HG03135 (cell line): ENCODE measurements at regions not wholly inside any gene's neighbourhood (a gene's known extent, or its start where the extent isn't known, plus 50 kb on each side); places are given as distances from the start of the nearest gene placed in this dataset.
A peak's percentile ranks its signal among the peaks of the same experiment; 100 is the strongest.
"Not testable (repeated sequence)": the region's sequence is repeated elsewhere in the genome, so short reads cannot be mapped to it uniquely, and the experiment has no call there.

Experiments
- ATAC-seq: cut with Tn5 transposase; IDR thresholded peaks from one replicate; pipeline ENCODE4 v1.9.1; 2021; ENCODE audit warnings: mild to moderate bottlenecking, moderate library complexity; ENCODE audit not compliant: unreplicated experiment

- ATAC-seq: no peak
Observed at GRCh38 chr5:44935871-44936270, 127.1 kb downstream of the MRPS30 start.

DNA sequence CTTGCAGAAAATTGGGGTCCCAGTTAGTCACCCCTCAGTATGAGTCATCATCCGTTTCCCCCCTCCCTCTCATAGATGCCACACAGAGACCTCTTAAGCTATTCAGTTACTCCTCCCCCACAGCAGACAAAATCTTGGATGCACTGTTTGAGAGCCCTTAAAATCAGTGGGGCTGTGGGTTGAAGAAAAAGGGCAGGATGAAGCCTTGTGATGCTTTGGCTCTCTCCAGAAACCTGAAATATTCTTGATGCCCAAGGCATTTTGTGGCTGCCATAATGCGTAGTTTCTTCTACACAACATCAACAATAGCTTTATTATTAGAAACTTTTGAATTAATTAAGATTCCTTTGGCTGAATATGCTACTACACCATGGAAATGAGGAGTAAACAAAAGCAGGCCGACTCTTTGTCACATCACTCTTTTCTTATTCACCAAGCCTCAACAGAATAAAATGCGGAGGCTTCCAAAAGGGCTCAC, 133.8 kb downstream of the MRPS30 start:
- no peak for ATAC-seq

DNA sequence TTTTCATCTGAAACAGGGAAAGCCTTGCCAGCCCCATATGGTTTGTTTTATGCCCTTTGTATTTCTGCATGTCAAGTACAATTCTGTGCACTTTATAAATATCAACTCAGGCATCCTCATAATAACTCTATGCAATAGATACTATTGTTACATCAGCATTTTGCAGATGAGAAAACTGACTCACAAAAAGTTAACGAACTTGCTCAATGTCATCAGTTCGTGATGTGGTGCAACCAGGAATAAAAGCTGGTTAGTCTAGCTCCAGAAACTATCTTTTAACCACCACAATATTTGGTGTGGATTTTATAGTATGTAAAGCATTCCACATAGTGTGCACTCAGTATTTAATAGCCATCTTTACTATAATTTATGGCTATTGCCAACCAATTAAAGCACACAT, 134.9 kb downstream of the MRPS30 start:
- ATAC-seq: no peak

GRCh38 chr5:44945743-44946142, 137.0 kb downstream of the MRPS30 start:
- ATAC-seq: no peak

DNA sequence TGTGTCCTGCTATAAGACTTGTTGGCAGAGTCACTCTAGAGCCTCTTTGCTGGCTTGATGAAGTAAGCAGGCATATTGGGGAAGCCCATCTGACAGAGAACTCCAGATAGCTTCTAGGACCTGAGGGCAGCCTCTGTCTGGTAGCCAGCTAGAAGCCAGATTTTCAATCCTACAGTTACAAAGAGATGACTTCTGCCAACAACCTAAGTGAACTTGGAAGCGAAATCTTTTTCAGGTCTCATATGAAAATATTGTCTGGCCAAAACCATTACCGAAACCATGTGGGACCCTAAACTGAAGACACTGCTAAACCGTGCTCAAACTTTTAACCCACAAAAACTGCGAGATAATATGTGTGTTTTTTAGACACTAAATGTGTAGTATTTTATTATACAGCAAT, 140.9 kb downstream of the MRPS30 start:
- no peak for ATAC-seq

GRCh38 chr5:44951371-44951770, 142.6 kb downstream of the MRPS30 start:
- ATAC-seq: no peak

GRCh38 chr5:44952376-44952775, 143.6 kb downstream of the MRPS30 start:
- ATAC-seq: peak; percentile 87

GRCh38 chr5:44953078-44953477, 144.3 kb downstream of the MRPS30 start:
- ATAC-seq: no peak

DNA sequence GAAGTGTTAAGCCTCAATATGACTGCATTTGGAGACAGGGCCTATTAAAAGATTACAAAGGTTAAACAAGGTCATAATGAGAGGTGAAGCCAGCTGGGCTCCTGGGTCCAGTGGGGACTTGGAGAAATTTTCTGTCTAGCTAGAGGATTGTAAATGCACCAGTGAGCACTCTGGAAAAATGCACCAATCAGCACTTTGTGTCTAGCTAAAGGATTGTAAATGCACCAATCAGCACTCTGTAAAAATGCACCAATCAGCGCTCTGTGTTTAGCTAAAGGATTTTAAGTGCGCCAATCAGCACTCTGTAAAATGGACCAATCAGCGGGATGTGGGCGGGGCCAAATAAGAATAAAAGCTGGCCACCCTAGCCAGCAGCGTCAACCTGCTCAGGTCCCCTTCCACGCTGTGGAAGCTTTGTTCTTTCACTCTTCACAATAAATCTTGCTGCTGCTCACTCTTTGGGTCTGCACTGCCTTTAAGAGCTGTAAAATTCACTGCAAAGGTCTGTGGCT, 150.3 kb downstream of the MRPS30 start:
- not testable (repeated sequence) for ATAC-seq

- no peak for ATAC-seq
Observed at GRCh38 chr5:44969825-44970224, 161.1 kb downstream of the MRPS30 start.

DNA sequence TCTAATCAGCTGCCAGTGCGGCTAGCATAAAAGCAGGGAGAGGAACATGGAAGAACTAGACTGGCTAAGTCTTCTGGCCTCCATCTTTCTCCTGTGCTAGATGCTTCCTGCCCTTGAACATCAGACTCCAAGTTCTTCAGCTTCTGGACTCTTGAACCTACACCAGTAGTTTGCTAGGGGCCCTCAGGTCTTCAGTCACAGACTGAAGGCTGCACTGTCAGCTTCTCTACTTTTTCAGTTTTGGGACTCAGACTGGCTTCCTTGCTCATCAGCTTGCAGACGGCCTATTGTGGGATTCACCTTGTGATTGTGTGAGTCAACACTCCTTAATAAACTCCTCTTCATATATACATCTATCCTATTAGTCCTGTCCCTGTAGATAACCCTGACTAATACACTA, 162.2 kb downstream of the MRPS30 start:
- not testable (repeated sequence) for ATAC-seq

GRCh38 chr5:44974813-44975212, 166.1 kb downstream of the MRPS30 start:
- no peak for ATAC-seq

- no peak for ATAC-seq
Observed at GRCh38 chr5:44981708-44982107, 173.0 kb downstream of the MRPS30 start.

DNA sequence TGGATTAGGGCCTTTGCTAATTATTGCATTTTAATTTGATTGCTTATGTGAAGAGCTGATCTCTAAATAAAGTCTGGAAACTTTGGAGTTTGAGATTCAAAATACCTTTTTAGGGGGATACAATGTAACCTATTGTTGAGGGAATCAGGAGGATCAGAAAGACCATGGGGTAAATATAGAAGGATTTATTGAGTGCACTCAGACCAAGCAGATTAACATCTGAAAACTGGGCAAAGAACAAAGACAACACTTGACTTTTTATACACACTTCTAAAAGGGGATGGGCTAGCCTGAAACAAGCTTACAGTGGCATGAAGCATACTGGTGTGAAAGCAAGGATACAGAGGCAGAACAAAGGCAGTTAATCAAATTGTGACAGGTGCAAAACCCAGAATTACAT, 174.3 kb downstream of the MRPS30 start:
- ATAC-seq: no peak

DNA sequence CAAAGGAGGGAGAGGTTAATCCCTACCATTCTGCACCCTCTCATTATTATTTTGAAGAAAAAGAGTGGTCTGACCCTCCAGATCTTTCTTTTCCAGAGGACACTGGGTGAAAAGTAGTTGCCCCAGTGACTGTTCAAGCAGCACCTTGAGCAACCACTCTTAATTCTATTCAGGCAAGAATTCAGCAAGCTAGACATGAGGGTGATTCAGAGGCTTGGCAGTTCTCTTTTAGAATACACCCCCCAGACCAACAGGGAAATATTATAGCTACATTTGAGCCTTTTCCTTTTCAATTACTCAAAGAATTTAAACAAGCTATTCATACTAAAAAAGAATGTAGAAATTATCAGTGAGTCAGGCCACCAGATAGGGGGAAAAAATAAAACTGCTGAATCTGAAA, 178.3 kb downstream of the MRPS30 start:
- ATAC-seq: no peak

DNA sequence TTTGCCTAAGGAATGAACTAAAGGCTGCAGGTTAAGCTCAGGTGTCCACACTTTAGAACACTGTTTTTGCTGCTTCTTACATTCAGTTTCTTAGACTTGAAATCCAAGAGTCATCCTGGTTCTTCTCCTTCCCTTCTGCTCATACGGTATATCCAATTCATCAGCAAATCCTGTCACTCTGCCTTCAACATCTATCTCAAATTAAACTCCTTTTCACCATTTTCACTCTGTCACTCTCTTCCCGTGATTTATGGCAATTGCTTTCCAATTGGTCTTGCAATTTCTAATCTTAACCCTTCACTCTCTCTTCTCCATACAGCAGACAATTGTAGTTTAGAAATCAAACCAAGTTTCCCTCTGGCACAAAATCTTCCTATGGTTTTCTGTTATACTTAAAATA, 182.9 kb downstream of the MRPS30 start:
- ATAC-seq: no peak

- no peak for ATAC-seq
Observed at GRCh38 chr5:44993286-44993685, 184.5 kb downstream of the MRPS30 start.

DNA sequence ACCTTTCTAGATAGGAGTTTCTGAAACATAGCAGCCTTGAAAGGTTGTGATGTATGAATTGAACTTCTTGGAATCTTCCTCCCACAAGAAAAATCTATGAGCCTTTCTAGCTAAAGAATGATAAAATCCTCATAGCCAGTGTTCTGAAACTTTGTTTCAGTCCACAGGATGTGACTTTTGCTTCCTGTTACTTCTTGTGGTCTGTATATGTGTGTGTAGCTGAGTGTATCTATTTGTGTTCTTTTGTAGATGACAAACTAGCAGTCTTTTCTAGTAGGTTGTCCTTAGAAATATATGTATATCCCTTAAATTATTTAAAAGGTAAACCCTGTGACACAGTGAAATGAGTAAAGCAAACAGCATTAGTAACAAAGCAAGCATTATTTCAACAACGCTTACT, 188.8 kb downstream of the MRPS30 start:
- ATAC-seq: no peak

DNA sequence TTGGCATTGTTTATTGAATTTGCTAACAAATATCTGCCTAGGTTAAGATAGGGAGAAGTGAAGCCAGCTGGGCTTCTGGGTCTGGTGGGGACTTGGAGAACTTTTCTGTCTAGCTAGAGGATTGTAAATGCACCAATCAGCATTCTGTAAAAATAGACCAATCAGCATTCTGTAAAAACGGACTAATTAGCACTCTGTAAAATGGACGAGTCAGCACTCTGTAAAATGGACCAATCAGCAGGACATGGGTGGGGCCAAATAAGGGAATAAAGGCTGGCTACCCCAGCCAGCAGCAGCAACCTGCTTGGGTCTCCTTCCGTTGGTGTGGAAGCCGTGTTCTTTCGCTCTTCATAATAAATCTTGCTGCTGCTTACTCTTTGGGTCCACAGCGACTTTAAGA, 198.4 kb downstream of the MRPS30 start:
- ATAC-seq: not testable (repeated sequence)

DNA sequence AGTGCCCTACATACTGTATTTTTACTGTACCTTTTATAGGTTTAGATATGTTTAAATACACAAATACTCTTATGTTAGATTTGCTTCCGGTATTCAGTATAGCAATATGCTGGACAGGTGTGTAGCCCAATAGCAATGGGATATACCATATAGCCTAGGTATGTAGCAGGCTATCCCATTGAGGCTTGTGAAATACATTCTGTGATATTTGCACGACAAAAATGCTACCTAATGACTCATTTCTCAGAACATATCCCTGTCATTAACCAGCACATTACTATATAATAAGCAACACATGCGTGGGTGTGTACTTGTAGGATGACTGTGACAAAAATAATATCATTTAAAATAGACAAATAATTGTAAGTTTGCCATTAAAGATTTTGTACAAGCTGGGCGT, 208.8 kb downstream of the MRPS30 start:
- no peak for ATAC-seq

DNA sequence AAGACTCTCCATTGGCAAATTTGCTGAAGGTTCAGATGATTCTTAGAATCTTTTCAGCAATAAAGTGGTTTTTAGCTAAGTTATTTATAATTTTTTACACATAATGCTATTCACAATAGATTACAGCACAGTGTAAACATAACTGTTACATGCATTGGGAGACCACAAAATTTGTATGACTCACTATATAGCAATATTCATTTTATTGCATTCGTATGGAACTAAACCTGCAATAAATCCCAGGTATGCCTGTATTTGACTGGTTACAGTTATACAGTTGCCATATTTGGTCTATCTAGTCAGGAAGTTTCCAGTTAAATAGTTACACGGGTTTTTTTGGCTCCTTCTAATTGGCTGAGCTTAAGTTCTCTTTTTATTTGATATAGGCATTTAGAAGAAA, 220.8 kb downstream of the MRPS30 start:
- ATAC-seq: no peak

DNA sequence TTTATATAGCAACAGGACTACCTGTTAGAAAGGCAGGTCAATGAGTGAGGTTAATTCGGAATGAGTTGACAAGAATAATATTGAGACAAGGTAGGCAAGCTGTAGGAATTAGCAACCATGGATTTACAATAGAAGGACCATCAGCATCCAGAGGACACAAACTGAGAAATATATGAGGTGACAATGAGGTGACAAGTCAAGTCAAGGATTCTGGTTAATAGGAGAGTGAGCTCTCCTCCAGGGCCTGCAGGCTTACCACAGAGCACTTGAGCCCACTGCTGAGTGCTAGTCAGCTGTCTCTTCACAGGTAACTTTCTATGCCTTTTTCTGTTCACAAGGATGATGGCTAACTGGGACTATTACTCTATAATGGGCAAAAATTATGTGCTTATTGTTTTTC, 227.2 kb downstream of the MRPS30 start:
- no peak for ATAC-seq

DNA sequence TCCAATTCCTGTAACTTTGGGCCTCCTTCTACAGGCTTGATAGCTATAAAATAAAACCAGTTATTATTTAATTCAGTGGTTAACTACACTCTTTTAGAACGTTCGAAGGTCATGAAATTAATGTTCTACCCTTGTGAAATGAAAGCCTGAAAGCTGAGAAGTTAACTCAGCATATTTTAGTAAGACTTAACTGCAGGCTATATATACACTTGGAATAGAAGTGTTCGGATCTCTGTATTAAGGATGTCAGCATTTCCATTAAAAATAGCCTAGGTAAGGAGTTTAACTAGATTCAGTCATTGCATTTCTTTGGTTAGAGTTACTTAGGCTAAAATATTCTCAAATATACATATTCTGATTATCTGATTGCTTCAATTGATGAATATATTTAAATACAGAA, 229.2 kb downstream of the MRPS30 start:
- no peak for ATAC-seq
